Esophagus muscularis mucosa (tissue), 4 donors: ENCODE measurements at regions not wholly inside any gene's neighbourhood (a gene's known extent, or its start where the extent isn't known, plus 50 kb on each side); places are given as distances from the start of the nearest gene placed in this dataset.

Experiments
- DNase-seq: peaks from one replicate; pipeline ENCODE4 v3.0.0-alpha.2; 2017; ENCODE audit errors: extremely low spot score
- H3K27ac ChIP-seq, 4 donors: fragments of 200-600 bp; sonication (generic); replicated peaks in 1 of 4; 1 replicate in 3 of 4; 2 replicates in 1 of 4; pipeline ENCODE4 v1.5.1; 2016 to 2019; ENCODE audit warnings: mild to moderate bottlenecking in 1 of 4
- H3K27me3 ChIP-seq, 4 donors: fragments of 200-600 bp; sonication (generic); one replicate each; pipeline versions ENCODE4 v1.5.1 to v1.6.0; 2016 to 2019
- H3K36me3 ChIP-seq, 4 donors: fragments of 200-600 bp; sonication (generic); one replicate each; pipeline ENCODE4 v1.5.1; 2016 to 2019
- H3K4me1 ChIP-seq, 4 donors: fragments of 200-600 bp; sonication (generic); one replicate each; pipeline ENCODE4 v1.5.1; 2016 to 2019
- H3K4me3 ChIP-seq, 4 donors: fragments of 200-600 bp; sonication (generic); 1 replicate in 2 of 4; 2 replicates in 2 of 4; pipeline ENCODE4 v1.5.1; 2016 to 2019; ENCODE audit warnings: mild to moderate bottlenecking in 4 of 4, moderate library complexity in 1 of 4
- H3K9me3 ChIP-seq, 4 donors: fragments of 200-600 bp; sonication (generic); 1 replicate in 3 of 4; 2 replicates in 1 of 4; pipeline ENCODE4 v1.5.1; 2016 to 2019
- EP300 ChIP-seq: sonication (generic); formaldehyde crosslinking; IDR thresholded peaks from one replicate; pipeline ENCODE4 v1.6.1; 2017; ENCODE audit warnings: antibody characterized with exemption
- POLR2A ChIP-seq: fragments of 450-650 bp; IDR thresholded peaks from one replicate; pipeline ENCODE4 v1.6.1; 2017; ENCODE audit warnings: antibody characterized with exemption, moderate library complexity, mild to moderate bottlenecking, low read depth
- POLR2AphosphoS5 ChIP-seq, 2 donors: sonication (generic); formaldehyde crosslinking; IDR thresholded peaks; one replicate each; pipeline ENCODE4 v1.6.1; 2017; ENCODE audit warnings: antibody characterized with exemption in 2 of 2
- whole genome bisulfite sequencing: methylation state at CpG from one replicate; pipeline ENCODE4 v1.1.5; 2018; 5-methylcytosine and 5-hydroxymethylcytosine counted together
- intact Hi-C: fragments of 100-400 bp; cut with DNase I; formaldehyde crosslinking; loops from one replicate; pipeline ENCODE4 v1.15.1; 2023
- TF ChIP-seq, protein P1 (sequence below), 3 experiments: fragments of 200-600 bp in 2 of 3; fragments of 450-650 bp in 1 of 3; sonication (generic) in 2 of 3; IDR thresholded peaks; one replicate each; pipeline ENCODE4 v1.5.1; 2017 to 2019; ENCODE audit warnings: antibody characterized with exemption in 3 of 3, mild to moderate bottlenecking in 2 of 3, moderate library complexity in 1 of 3

GRCh38 chr3:118808723-118809122 is 225.9 kb downstream of the IGSF11 start:
- WGBS, result 73% methylated on average over 6 of the region's 6 CpGs
- Histone ChIP-seq H3K4me3 (no peak overlapping the region), H3K27ac (no peak overlapping the region), H3K27me3 (no peaks in the 10 kb centered on the region), H3K4me1 (no peaks in the 10 kb centered on the region), H3K9me3 (no peaks in the 10 kb centered on the region), H3K36me3 (no peaks in the 10 kb centered on the region)
- TF ChIP-seq EP300 (no peak), POLR2A (no peak), POLR2AphosphoS5 (IDR thresholded peaks at IDR 0.05) (no peak)
- TF ChIP-seq, protein P1, sequence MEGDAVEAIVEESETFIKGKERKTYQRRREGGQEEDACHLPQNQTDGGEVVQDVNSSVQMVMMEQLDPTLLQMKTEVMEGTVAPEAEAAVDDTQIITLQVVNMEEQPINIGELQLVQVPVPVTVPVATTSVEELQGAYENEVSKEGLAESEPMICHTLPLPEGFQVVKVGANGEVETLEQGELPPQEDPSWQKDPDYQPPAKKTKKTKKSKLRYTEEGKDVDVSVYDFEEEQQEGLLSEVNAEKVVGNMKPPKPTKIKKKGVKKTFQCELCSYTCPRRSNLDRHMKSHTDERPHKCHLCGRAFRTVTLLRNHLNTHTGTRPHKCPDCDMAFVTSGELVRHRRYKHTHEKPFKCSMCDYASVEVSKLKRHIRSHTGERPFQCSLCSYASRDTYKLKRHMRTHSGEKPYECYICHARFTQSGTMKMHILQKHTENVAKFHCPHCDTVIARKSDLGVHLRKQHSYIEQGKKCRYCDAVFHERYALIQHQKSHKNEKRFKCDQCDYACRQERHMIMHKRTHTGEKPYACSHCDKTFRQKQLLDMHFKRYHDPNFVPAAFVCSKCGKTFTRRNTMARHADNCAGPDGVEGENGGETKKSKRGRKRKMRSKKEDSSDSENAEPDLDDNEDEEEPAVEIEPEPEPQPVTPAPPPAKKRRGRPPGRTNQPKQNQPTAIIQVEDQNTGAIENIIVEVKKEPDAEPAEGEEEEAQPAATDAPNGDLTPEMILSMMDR (IDR thresholded peaks at IDR 0.05), result no peak
- DNase-seq, result peak; percentile 53
- intact Hi-C loops, result no loop called here

GRCh38 chr3:118809696-118810498 is 224.7 kb downstream of the IGSF11 start:
- Histone ChIP-seq H3K27ac (no peak overlapping the region), H3K36me3 (no peaks in the 10 kb centered on the region), H3K4me1 (no peaks in the 10 kb centered on the region), H3K9me3 (no peaks in the 10 kb centered on the region), H3K27me3 (no peaks in the 10 kb centered on the region), H3K4me3 (no peak overlapping the region)
- peak; percentile 39 for DNase-seq
- WGBS, result 87% methylated on average over 9 of the region's 9 CpGs
- intact Hi-C loops, result no loop called here
- TF ChIP-seq POLR2AphosphoS5 (IDR thresholded peaks at IDR 0.05), result no peak
- TF ChIP-seq POLR2A, result no peak
- TF ChIP-seq, protein P1 (IDR thresholded peaks at IDR 0.05), result no peak
- TF ChIP-seq EP300, result no peak

- WGBS, result 86% methylated on average over 10 of the region's 10 CpGs
- H3K27me3 ChIP-seq, result no peaks in the 10 kb centered on the region
- H3K9me3 ChIP-seq, result no peaks in the 10 kb centered on the region
- peak; percentile 70 for DNase-seq
- no peak overlapping the region for H3K27ac ChIP-seq
- no peak for TF ChIP-seq EP300
- TF ChIP-seq POLR2AphosphoS5 (IDR thresholded peaks at IDR 0.05), result no peak
- TF ChIP-seq, protein P1 (IDR thresholded peaks at IDR 0.05), result no peak
- TF ChIP-seq POLR2A, result no peak
- no peak overlapping the region for H3K4me3 ChIP-seq
- intact Hi-C loops, result no loop called here
- no peaks in the 10 kb centered on the region for H3K4me1 ChIP-seq
- H3K36me3 ChIP-seq, result no peaks in the 10 kb centered on the region
These were observed 224.1 kb downstream of the IGSF11 start for GRCh38 chr3:118810499-118811035.

GRCh38 chr3:118811236-118811732 is 223.4 kb downstream of the IGSF11 start:
- no peak for DNase-seq
- Histone ChIP-seq H3K4me1 (no peaks in the 10 kb centered on the region), H3K9me3 (no peaks in the 10 kb centered on the region), H3K27me3 (no peaks in the 10 kb centered on the region), H3K27ac (no peak overlapping the region), H3K4me3 (no peak overlapping the region), H3K36me3 (no peaks in the 10 kb centered on the region)
- TF ChIP-seq EP300 (no peak), POLR2AphosphoS5 (IDR thresholded peaks at IDR 0.05) (no peak), POLR2A (no peak)
- TF ChIP-seq, protein P1 (IDR thresholded peaks at IDR 0.05), result no peak
- intact Hi-C loops, result no loop called here
- WGBS, result 56% methylated on average over 3 of the region's 3 CpGs
